CD4-positive, alpha-beta T cell treated with Interleukin-2 at 100 ng/mL for 4 hours (primary cell): ENCODE measurements at regions not wholly inside any gene's neighbourhood (a gene's known extent, or its start where the extent isn't known, plus 50 kb on each side); places are given as distances from the start of the nearest gene placed in this dataset.

Experiments used
- DNase-seq: peaks from one replicate; pipeline ENCODE4 v3.0.0-alpha.2; 2020; ENCODE audit warnings: low spot score

- no peak for DNase-seq
These were observed 294.8 kb downstream of the UTP18 start for GRCh38 chr17:51555153-51555552.

GRCh38 chr17:51559778-51560177, 299.4 kb downstream of the UTP18 start:
- no peak for DNase-seq

GRCh38 chr17:51560398-51560797, 300.1 kb downstream of the UTP18 start:
- no peak for DNase-seq

GRCh38 chr17:51563961-51564360, 303.6 kb downstream of the UTP18 start:
- no peak for DNase-seq

GRCh38 chr17:51572115-51572514, 311.8 kb downstream of the UTP18 start:
- no peak for DNase-seq
